Loucy (cell line): ENCODE measurements at regions not wholly inside any gene's neighbourhood (a gene's known extent, or its start where the extent isn't known, plus 50 kb on each side); places are given as distances from the start of the nearest gene placed in this dataset.

ENCODE experiments used
- H2AFZ ChIP-seq: fragments of 200-600 bp; sonication (generic); 2 replicates; pipeline ENCODE4 v1.6.0; 2016; ENCODE audit warnings: antibody characterized with exemption, mild to moderate bottlenecking, low read length, moderate library complexity
- H3F3A ChIP-seq: fragments of 200-600 bp; 2 replicates; pipeline ENCODE4 v1.6.0; 2016; ENCODE audit warnings: antibody characterized with exemption, low read depth, mild to moderate bottlenecking
- H3K27me3 ChIP-seq: fragments of 200-600 bp; sonication (generic); 2 replicates; pipeline ENCODE4 v1.6.1; 2014; ENCODE audit warnings: low read length, mild to moderate bottlenecking; ENCODE audit not compliant: insufficient read depth, poor library complexity, severe bottlenecking
- H3K36me3 ChIP-seq: fragments of 200-600 bp; sonication (generic); 2 replicates; pipeline ENCODE4 v1.6.1; 2016; ENCODE audit warnings: low read length; ENCODE audit not compliant: insufficient read depth
- H3K4me1 ChIP-seq: fragments of 200-600 bp; sonication (generic); 2 replicates; pipeline ENCODE4 v1.5.1; 2014; ENCODE audit warnings: low read length, mild to moderate bottlenecking; ENCODE audit not compliant: insufficient read depth, poor library complexity, severe bottlenecking
- H3K4me2 ChIP-seq: fragments of 200-600 bp; sonication (generic); 2 replicates; pipeline ENCODE4 v1.6.0; 2014; ENCODE audit warnings: antibody characterized with exemption, low read length, low read depth, mild to moderate bottlenecking; ENCODE audit not compliant: poor library complexity, severe bottlenecking
- H3K4me3 ChIP-seq: fragments of 200-600 bp; sonication (generic); 2 replicates; pipeline ENCODE4 v1.5.1; 2014; ENCODE audit warnings: low read length, mild to moderate bottlenecking, mixed read lengths; ENCODE audit not compliant: poor library complexity, severe bottlenecking
- H3K79me2 ChIP-seq: fragments of 200-600 bp; sonication (generic); 2 replicates; pipeline ENCODE4 v1.6.1; 2014; ENCODE audit warnings: low read length; ENCODE audit not compliant: insufficient read depth
- H3K9ac ChIP-seq: fragments of 200-600 bp; sonication (generic); 2 replicates; pipeline ENCODE4 v1.6.0; 2014; ENCODE audit warnings: mild to moderate bottlenecking, low read depth, low read length, moderate library complexity; ENCODE audit not compliant: poor library complexity, severe bottlenecking
- H3K9me2 ChIP-seq: fragments of 200-600 bp; sonication (generic); replicated peaks from 2 replicates; pipeline ENCODE4 v1.6.1; 2016; ENCODE audit warnings: low read depth, low read length, mixed read lengths
- H3K9me3 ChIP-seq: fragments of 200-600 bp; sonication (generic); 2 replicates; pipeline ENCODE4 v1.6.1; 2014; ENCODE audit warnings: mild to moderate bottlenecking, antibody characterized with exemption, low read length, low read depth; ENCODE audit not compliant: insufficient read depth
- H4K20me1 ChIP-seq: fragments of 200-600 bp; sonication (generic); 2 replicates; pipeline ENCODE4 v1.6.0; 2014; ENCODE audit warnings: antibody characterized with exemption, low read length, mild to moderate bottlenecking; ENCODE audit not compliant: insufficient read depth, poor library complexity, severe bottlenecking
- EZH2phosphoT487 ChIP-seq: fragments of 200-600 bp; IDR thresholded peaks from 2 replicates; pipeline ENCODE4 v1.6.1; 2018; ENCODE audit warnings: antibody characterized with exemption, mild to moderate bottlenecking, moderate library complexity, borderline replicate concordance
- TF ChIP-seq, protein P1 (sequence below): fragments of 200-600 bp; sonication (generic); conservative IDR thresholded peaks from 2 replicates; pipeline ENCODE4 v1.5.1; 2014; ENCODE audit warnings: mild to moderate bottlenecking, antibody characterized with exemption, low read length

GRCh38 chr6:9435281-9435680 is 979.6 kb downstream of the TFAP2A start:
- Histone ChIP-seq H3K36me3 (no peaks in the 10 kb centered on the region), H3K9me2 (no peaks in the 10 kb centered on the region), H3F3A (no peaks in the 10 kb centered on the region), H3K4me2 (no peak overlapping the region), H3K9ac (no peak overlapping the region), H3K79me2 (no peaks in the 10 kb centered on the region), H4K20me1 (no peaks in the 10 kb centered on the region), H3K9me3 (no peaks in the 10 kb centered on the region), H3K4me1 (no peaks in the 10 kb centered on the region), H2AFZ (no peak overlapping the region), H3K4me3 (no peak overlapping the region), H3K27me3 (no peaks in the 10 kb centered on the region)
- TF ChIP-seq EZH2phosphoT487: no peak
- TF ChIP-seq, protein P1, sequence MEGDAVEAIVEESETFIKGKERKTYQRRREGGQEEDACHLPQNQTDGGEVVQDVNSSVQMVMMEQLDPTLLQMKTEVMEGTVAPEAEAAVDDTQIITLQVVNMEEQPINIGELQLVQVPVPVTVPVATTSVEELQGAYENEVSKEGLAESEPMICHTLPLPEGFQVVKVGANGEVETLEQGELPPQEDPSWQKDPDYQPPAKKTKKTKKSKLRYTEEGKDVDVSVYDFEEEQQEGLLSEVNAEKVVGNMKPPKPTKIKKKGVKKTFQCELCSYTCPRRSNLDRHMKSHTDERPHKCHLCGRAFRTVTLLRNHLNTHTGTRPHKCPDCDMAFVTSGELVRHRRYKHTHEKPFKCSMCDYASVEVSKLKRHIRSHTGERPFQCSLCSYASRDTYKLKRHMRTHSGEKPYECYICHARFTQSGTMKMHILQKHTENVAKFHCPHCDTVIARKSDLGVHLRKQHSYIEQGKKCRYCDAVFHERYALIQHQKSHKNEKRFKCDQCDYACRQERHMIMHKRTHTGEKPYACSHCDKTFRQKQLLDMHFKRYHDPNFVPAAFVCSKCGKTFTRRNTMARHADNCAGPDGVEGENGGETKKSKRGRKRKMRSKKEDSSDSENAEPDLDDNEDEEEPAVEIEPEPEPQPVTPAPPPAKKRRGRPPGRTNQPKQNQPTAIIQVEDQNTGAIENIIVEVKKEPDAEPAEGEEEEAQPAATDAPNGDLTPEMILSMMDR: no peak

- Histone ChIP-seq H3K9ac (no peak overlapping the region), H3K27me3 (no peaks in the 10 kb centered on the region), H3F3A (no peaks in the 10 kb centered on the region), H3K9me2 (no peaks in the 10 kb centered on the region), H3K79me2 (no peaks in the 10 kb centered on the region), H3K4me2 (no peak overlapping the region), H3K9me3 (no peaks in the 10 kb centered on the region), H3K36me3 (no peaks in the 10 kb centered on the region), H4K20me1 (no peaks in the 10 kb centered on the region), H3K4me3 (no peak overlapping the region), H2AFZ (no peak overlapping the region), H3K4me1 (no peaks in the 10 kb centered on the region)
- no peak for TF ChIP-seq EZH2phosphoT487
- TF ChIP-seq, protein P1: no peak
Observed at GRCh38 chr6:9431945-9432344, 982.9 kb downstream of the TFAP2A start.

DNA sequence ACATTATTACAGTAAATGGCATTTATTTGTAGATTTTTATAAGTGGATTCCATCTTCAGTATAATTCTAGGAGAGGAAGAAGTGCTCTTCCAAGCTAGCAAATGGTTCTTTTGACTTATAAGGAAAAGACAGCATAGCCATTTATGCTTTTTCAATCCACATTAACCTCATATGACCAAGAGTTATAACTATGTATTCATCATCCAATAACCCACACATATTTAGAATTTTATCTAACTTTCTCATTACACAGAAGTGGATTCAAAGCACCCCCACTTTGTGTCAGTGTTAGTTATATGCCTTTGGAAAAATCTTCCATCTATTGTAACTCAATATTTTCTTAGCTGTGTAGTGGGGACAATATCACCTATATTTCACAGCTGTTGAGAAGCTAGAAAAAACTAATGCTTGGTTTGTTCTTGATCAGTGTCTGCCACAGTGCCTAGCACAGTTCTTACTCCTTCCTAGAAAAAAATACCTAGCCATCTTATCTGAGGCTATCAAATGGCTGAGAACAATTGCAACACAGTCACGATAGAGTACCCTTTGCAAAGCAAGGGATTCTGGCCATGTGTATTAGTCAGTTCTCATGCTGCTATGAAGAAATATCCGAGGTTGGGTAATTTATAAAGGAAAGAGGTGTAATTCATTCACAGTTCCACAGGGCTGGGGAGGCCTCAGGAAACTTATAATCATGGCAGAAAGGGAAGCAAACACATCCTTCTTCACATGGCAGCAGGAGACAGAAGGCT is 986.3 kb downstream of the TFAP2A start:
- TF ChIP-seq, protein P1: no peak
- no peak for TF ChIP-seq EZH2phosphoT487
- no peaks in the 10 kb centered on the region for H3K27me3 ChIP-seq

More for the DNA sequence above, 986.3 kb downstream of the TFAP2A start:
- Histone ChIP-seq H3K4me3 (no peak overlapping the region), H3F3A (no peaks in the 10 kb centered on the region), H3K9me3 (no peaks in the 10 kb centered on the region), H3K4me1 (no peaks in the 10 kb centered on the region), H3K9me2 (no peaks in the 10 kb centered on the region), H3K9ac (no peak overlapping the region), H3K79me2 (no peaks in the 10 kb centered on the region), H3K4me2 (no peak overlapping the region), H2AFZ (no peak overlapping the region), H3K36me3 (no peaks in the 10 kb centered on the region), H4K20me1 (no peaks in the 10 kb centered on the region)
